HFFc6 (cell line): ENCODE measurements at regions not wholly inside any gene's neighbourhood (a gene's known extent, or its start where the extent isn't known, plus 50 kb on each side); places are given as distances from the start of the nearest gene placed in this dataset.

Source experiments
- DNase-seq: peaks from one replicate; pipeline ENCODE4 v3.0.0-alpha.2; 2018
- H3K27ac Mint-ChIP-seq: 2 replicates; pipeline ENCODE4 v1.8.0; 2020; ENCODE audit warnings: mild to moderate bottlenecking, mixed read lengths
- H3K27me3 Mint-ChIP-seq: 2 replicates; pipeline ENCODE4 v1.8.0; 2021; ENCODE audit warnings: mild to moderate bottlenecking, moderate library complexity, mixed read lengths; ENCODE audit not compliant: insufficient read depth
- H3K36me3 Mint-ChIP-seq: 2 replicates; pipeline ENCODE4 v1.8.0; 2021; ENCODE audit warnings: low read depth, mixed read lengths
- H3K4me1 Mint-ChIP-seq: 2 replicates; pipeline ENCODE4 v1.8.0; 2020; ENCODE audit warnings: low read depth, mixed read lengths
- H3K4me3 Mint-ChIP-seq: 2 replicates; pipeline ENCODE4 v1.8.0; 2020; ENCODE audit warnings: mild to moderate bottlenecking, moderate library complexity, mixed read lengths
- H3K9me3 Mint-ChIP-seq: 2 replicates; pipeline ENCODE4 v1.8.0; 2020; ENCODE audit warnings: mild to moderate bottlenecking, mixed read lengths
- TF ChIP-seq, protein P1 (sequence below): fragments of 200-600 bp; sonication (generic); IDR thresholded peaks from 2 replicates; pipeline ENCODE4 v1.5.0; 2021; ENCODE audit warnings: antibody characterized with exemption, mild to moderate bottlenecking

GRCh38 chr5:53277491-53277890, 167.9 kb upstream of the MOCS2 start:
- no peaks in the 10 kb centered on the region for H3K36me3 Mint-ChIP-seq
- H3K27me3 Mint-ChIP-seq = no peaks in the 10 kb centered on the region; the same call in 1 of the 2 replicates
- no peak overlapping the region for H3K4me3 Mint-ChIP-seq
- H3K4me1 Mint-ChIP-seq = no peaks in the 10 kb centered on the region
- H3K9me3 Mint-ChIP-seq = peaks cover 5% of the 10 kb centered on the region; the same call in 1 of the 2 replicates
- no peak for DNase-seq
- TF ChIP-seq, protein P1, sequence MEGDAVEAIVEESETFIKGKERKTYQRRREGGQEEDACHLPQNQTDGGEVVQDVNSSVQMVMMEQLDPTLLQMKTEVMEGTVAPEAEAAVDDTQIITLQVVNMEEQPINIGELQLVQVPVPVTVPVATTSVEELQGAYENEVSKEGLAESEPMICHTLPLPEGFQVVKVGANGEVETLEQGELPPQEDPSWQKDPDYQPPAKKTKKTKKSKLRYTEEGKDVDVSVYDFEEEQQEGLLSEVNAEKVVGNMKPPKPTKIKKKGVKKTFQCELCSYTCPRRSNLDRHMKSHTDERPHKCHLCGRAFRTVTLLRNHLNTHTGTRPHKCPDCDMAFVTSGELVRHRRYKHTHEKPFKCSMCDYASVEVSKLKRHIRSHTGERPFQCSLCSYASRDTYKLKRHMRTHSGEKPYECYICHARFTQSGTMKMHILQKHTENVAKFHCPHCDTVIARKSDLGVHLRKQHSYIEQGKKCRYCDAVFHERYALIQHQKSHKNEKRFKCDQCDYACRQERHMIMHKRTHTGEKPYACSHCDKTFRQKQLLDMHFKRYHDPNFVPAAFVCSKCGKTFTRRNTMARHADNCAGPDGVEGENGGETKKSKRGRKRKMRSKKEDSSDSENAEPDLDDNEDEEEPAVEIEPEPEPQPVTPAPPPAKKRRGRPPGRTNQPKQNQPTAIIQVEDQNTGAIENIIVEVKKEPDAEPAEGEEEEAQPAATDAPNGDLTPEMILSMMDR = no peak
- H3K27ac Mint-ChIP-seq = no peak overlapping the region

DNA sequence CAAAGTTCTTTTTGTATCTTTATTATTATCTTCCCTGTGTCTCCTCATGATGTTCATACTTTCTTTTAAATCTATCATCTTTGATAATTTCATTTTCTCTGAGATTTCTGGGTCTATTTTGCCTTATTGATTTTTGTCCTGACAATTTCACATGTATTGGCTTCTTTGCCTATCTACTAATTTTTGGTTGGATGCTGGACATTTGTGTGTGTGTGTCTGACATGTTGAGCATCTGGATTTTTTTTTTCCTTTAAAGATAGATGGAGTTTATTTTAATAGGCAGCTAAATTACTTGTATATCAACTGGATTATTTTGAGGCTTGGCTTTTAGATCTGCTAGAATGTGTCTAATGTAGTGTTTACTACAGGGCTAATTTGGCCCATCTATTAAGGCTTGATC, 178.0 kb upstream of the MOCS2 start:
- Mint-ChIP-seq H3K9me3 (peaks cover 17% of the 10 kb centered on the region), H3K4me1 (peaks cover 7% of the 10 kb centered on the region; the same call in 1 of the 2 replicates), H3K4me3 (no peak overlapping the region), H3K36me3 (peaks cover 18% of the 10 kb centered on the region), H3K27ac (no peak overlapping the region), H3K27me3 (peaks cover 11% of the 10 kb centered on the region)
- TF ChIP-seq, protein P1 = no peak
- no peak for DNase-seq

- no peak for DNase-seq
- Mint-ChIP-seq H3K27ac (no peak overlapping the region), H3K4me3 (no peak overlapping the region), H3K4me1 (peaks cover 7% of the 10 kb centered on the region; the same call in 1 of the 2 replicates), H3K36me3 (peaks cover 18% of the 10 kb centered on the region), H3K9me3 (peaks cover 17% of the 10 kb centered on the region), H3K27me3 (peaks cover 12% of the 10 kb centered on the region)
- TF ChIP-seq, protein P1 = no peak
Measured at GRCh38 chr5:53288511-53288910, 179.0 kb upstream of the MOCS2 start.

DNA sequence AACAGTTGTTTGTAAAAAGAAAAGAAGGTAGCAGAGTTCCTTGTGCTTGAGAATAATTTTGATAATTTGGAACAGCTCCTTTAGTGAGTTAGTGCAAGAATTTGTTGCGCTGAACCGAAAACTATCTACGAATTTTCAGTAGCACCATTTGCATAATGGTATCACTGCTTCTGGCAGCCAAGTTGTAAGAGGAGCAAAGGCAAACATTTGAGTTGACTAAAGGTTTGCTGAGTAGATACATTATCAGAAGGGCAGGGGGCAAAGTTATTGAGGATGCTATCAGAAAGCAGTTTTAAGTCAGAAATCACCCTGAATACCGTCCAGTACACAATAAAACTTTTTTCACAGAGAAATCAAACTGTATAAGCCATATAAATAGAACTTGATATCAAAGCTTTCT, 181.5 kb upstream of the MOCS2 start:
- TF ChIP-seq, protein P1 = no peak
- Mint-ChIP-seq H3K4me1 (peaks cover 7% of the 10 kb centered on the region; the same call in 1 of the 2 replicates), H3K27me3 (peaks cover 15% of the 10 kb centered on the region), H3K27ac (no peak overlapping the region), H3K9me3 (peaks cover 17% of the 10 kb centered on the region), H3K36me3 (peaks cover 18% of the 10 kb centered on the region), H3K4me3 (no peak overlapping the region)
- no peak for DNase-seq

DNA sequence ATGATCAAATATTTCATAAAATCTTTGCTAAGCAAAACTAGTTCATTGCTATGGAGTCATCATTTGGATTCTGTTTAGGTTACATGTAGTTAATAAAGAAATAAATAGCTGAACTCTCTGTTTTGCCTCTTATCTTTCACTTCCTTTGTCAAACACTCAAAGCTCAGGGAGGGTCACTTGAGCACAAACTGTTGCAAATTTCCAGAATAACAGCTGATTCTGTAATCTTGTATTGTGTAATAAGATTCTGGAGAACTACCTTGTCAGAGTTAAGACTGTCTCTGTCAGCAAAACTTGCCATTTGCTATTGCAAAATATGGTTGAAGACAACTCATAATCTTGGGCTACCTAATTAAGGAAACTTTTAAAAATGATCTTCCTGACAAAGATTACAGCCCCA, 182.0 kb upstream of the MOCS2 start:
- TF ChIP-seq, protein P1 = no peak
- Mint-ChIP-seq H3K27me3 (peaks cover 15% of the 10 kb centered on the region), H3K4me1 (peaks cover 7% of the 10 kb centered on the region; the same call in 1 of the 2 replicates), H3K27ac (no peak overlapping the region), H3K4me3 (no peak overlapping the region), H3K36me3 (peaks cover 18% of the 10 kb centered on the region), H3K9me3 (peaks cover 17% of the 10 kb centered on the region)
- no peak for DNase-seq

DNA sequence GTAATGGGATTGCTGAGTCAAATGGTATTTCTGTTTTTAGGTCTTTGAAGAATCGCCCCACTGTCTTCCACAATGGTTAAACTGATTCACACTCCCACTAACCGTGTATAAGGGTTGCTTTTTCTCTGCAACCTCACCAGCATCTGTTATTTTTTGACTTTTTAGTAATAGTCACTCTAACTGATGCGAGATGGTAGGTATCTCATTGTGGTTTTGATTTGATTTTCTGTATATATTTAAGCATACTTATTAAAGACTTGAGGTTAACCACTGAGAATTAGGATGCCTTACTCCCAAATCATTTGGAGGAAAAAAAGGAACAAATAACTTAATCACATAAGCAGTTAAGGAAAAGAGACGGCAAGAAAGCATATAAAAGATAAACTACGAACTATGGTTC, 181.6 kb upstream of the FST start:
- Mint-ChIP-seq H3K9me3 (no peaks in the 10 kb centered on the region), H3K27ac (no peak overlapping the region), H3K4me3 (no peak overlapping the region), H3K4me1 (peaks cover 29% of the 10 kb centered on the region), H3K36me3 (peaks cover 8% of the 10 kb centered on the region; the same call in 1 of the 2 replicates), H3K27me3 (peaks cover 8% of the 10 kb centered on the region; the same call in 1 of the 2 replicates)
- DNase-seq = no peak
- TF ChIP-seq, protein P1 = no peak
